Karpas-422 (cell line): ENCODE measurements at regions not wholly inside any gene's neighbourhood (a gene's known extent, or its start where the extent isn't known, plus 50 kb on each side); places are given as distances from the start of the nearest gene placed in this dataset.

Experiments
- DNase-seq: peaks from one replicate; pipeline ENCODE4 v3.0.0-alpha.2; 2015
- H2AFZ ChIP-seq: fragments of 200-600 bp; sonication (generic); 2 replicates; pipeline ENCODE4 v1.6.1; 2014; ENCODE audit warnings: antibody characterized with exemption, low read length, mixed read lengths
- H3K27ac ChIP-seq: fragments of 200-600 bp; sonication (generic); 2 replicates; pipeline ENCODE4 v1.5.1; 2014; ENCODE audit warnings: mild to moderate bottlenecking, low read length, moderate library complexity
- H3K27me3 ChIP-seq: fragments of 200-600 bp; sonication (generic); 2 replicates; pipeline ENCODE4 v1.6.1; 2014; ENCODE audit warnings: low read length, mixed read lengths
- H3K36me3 ChIP-seq: fragments of 200-600 bp; sonication (generic); 2 replicates; pipeline ENCODE4 v1.6.1; 2014; ENCODE audit warnings: low read length, mixed read lengths; ENCODE audit not compliant: insufficient read depth
- H3K4me1 ChIP-seq: fragments of 200-600 bp; sonication (generic); 2 replicates; pipeline ENCODE4 v1.6.1; 2014; ENCODE audit warnings: mild to moderate bottlenecking, low read length, mixed read lengths
- H3K4me2 ChIP-seq: fragments of 200-600 bp; sonication (generic); 2 replicates; pipeline ENCODE4 v1.6.1; 2014; ENCODE audit warnings: low read length, low read depth, mild to moderate bottlenecking; ENCODE audit not compliant: poor library complexity, severe bottlenecking
- H3K4me3 ChIP-seq: fragments of 200-600 bp; sonication (generic); 2 replicates; pipeline ENCODE4 v1.5.1; 2014; ENCODE audit warnings: mild to moderate bottlenecking, antibody characterized with exemption, low read length, mixed read lengths
- H3K79me2 ChIP-seq: fragments of 200-600 bp; sonication (generic); 2 replicates; pipeline ENCODE4 v1.6.1; 2014; ENCODE audit warnings: mild to moderate bottlenecking, low read length, mixed read lengths
- H3K9ac ChIP-seq: fragments of 200-600 bp; sonication (generic); 2 replicates; pipeline ENCODE4 v1.6.0; 2014; ENCODE audit warnings: low read length
- H3K9me2 ChIP-seq: fragments of 200-600 bp; sonication (generic), shearing (Covaris generic); replicated peaks from 2 replicates; pipeline ENCODE4 v1.6.0; 2014; ENCODE audit warnings: mild to moderate bottlenecking, low read length, moderate library complexity; ENCODE audit not compliant: insufficient read depth
- H3K9me3 ChIP-seq: fragments of 300-700, 200-600 bp; sonication (generic); 2 replicates; pipeline ENCODE4 v1.6.1; 2014; ENCODE audit warnings: low read length, mixed read lengths
- H4K20me1 ChIP-seq: fragments of 200-600 bp; sonication (generic); 2 replicates; pipeline ENCODE4 v1.6.1; 2014; ENCODE audit warnings: mild to moderate bottlenecking, antibody characterized with exemption, low read length, low read depth; ENCODE audit not compliant: insufficient read depth

- no peak overlapping the region for H2AFZ ChIP-seq
- no peak for DNase-seq
- no peak overlapping the region for H3K27ac ChIP-seq
These were observed 556.2 kb upstream of the TMPRSS15 start for GRCh38 chr21:18959817-18960216.

GRCh38 chr21:18960306-18960705 is 556.7 kb upstream of the TMPRSS15 start:
- no peaks in the 10 kb centered on the region for H4K20me1 ChIP-seq
- no peaks in the 10 kb centered on the region for H3K9me2 ChIP-seq
- H3K9me3 ChIP-seq, result peaks cover 16% of the 10 kb centered on the region
- no peak overlapping the region for H3K4me3 ChIP-seq
- no peak overlapping the region for H3K27ac ChIP-seq
- no peaks in the 10 kb centered on the region for H3K27me3 ChIP-seq
- no peak for DNase-seq
- H3K4me1 ChIP-seq, result no peaks in the 10 kb centered on the region
- H2AFZ ChIP-seq, result no peak overlapping the region; the same call in 1 of the 2 replicates
- no peaks in the 10 kb centered on the region for H3K36me3 ChIP-seq
- H3K9ac ChIP-seq, result no peak overlapping the region
- H3K4me2 ChIP-seq, result no peak overlapping the region
- H3K79me2 ChIP-seq, result no peaks in the 10 kb centered on the region

More at GRCh38 chr21:18959817-18960216, 556.2 kb upstream of the TMPRSS15 start:
- H3K4me1 ChIP-seq, result no peaks in the 10 kb centered on the region
- H3K9me2 ChIP-seq, result no peaks in the 10 kb centered on the region
- no peaks in the 10 kb centered on the region for H4K20me1 ChIP-seq
- H3K9me3 ChIP-seq, result peaks cover 16% of the 10 kb centered on the region
- no peak overlapping the region for H3K9ac ChIP-seq
- H3K79me2 ChIP-seq, result no peaks in the 10 kb centered on the region
- H3K36me3 ChIP-seq, result no peaks in the 10 kb centered on the region
- no peaks in the 10 kb centered on the region for H3K27me3 ChIP-seq
- H3K4me3 ChIP-seq, result no peak overlapping the region
- H3K4me2 ChIP-seq, result no peak overlapping the region

GRCh38 chr21:18970416-18970815 is 566.8 kb upstream of the TMPRSS15 start:
- Histone ChIP-seq H3K9ac (no peak overlapping the region), H2AFZ (no peak overlapping the region), H3K27ac (no peak overlapping the region), H3K36me3 (no peaks in the 10 kb centered on the region), H3K4me1 (no peaks in the 10 kb centered on the region), H3K9me2 (no peaks in the 10 kb centered on the region), H3K4me2 (no peak overlapping the region), H3K4me3 (no peak overlapping the region), H4K20me1 (no peaks in the 10 kb centered on the region), H3K9me3 (peaks cover 14% of the 10 kb centered on the region), H3K79me2 (no peaks in the 10 kb centered on the region), H3K27me3 (no peaks in the 10 kb centered on the region)
- DNase-seq, result no peak

GRCh38 chr21:18970941-18971340 is 567.4 kb upstream of the TMPRSS15 start:
- Histone ChIP-seq H3K79me2 (no peaks in the 10 kb centered on the region), H3K4me1 (no peaks in the 10 kb centered on the region), H2AFZ (no peak overlapping the region), H3K4me3 (no peak overlapping the region), H3K4me2 (no peak overlapping the region), H3K9me2 (no peaks in the 10 kb centered on the region), H3K36me3 (no peaks in the 10 kb centered on the region), H3K9ac (no peak overlapping the region), H4K20me1 (no peaks in the 10 kb centered on the region), H3K27me3 (no peaks in the 10 kb centered on the region), H3K9me3 (peaks cover 16% of the 10 kb centered on the region), H3K27ac (no peak overlapping the region)
- DNase-seq, result no peak

GRCh38 chr21:18985584-18985983 is 582.0 kb upstream of the TMPRSS15 start:
- no peaks in the 10 kb centered on the region for H3K4me1 ChIP-seq
- H3K4me2 ChIP-seq, result no peak overlapping the region
- H3K9me3 ChIP-seq, result peaks cover 29% of the 10 kb centered on the region
- no peaks in the 10 kb centered on the region for H3K79me2 ChIP-seq
- H3K27ac ChIP-seq, result no peak overlapping the region
- no peaks in the 10 kb centered on the region for H3K36me3 ChIP-seq
- H3K27me3 ChIP-seq, result no peaks in the 10 kb centered on the region
- H2AFZ ChIP-seq, result no peak overlapping the region
- H3K9ac ChIP-seq, result no peak overlapping the region
- no peaks in the 10 kb centered on the region for H4K20me1 ChIP-seq
- H3K9me2 ChIP-seq, result no peaks in the 10 kb centered on the region
- H3K4me3 ChIP-seq, result no peak overlapping the region
- no peak for DNase-seq

- Histone ChIP-seq H4K20me1 (no peaks in the 10 kb centered on the region), H3K27me3 (no peaks in the 10 kb centered on the region), H3K9me2 (no peaks in the 10 kb centered on the region), H2AFZ (no peak overlapping the region; the same call in 1 of the 2 replicates), H3K9ac (no peak overlapping the region), H3K27ac (no peak overlapping the region), H3K79me2 (no peaks in the 10 kb centered on the region), H3K4me3 (no peak overlapping the region), H3K36me3 (no peaks in the 10 kb centered on the region), H3K4me2 (no peak overlapping the region), H3K4me1 (no peaks in the 10 kb centered on the region), H3K9me3 (peaks cover 35% of the 10 kb centered on the region)
- DNase-seq, result no peak
These were observed 582.6 kb upstream of the TMPRSS15 start for GRCh38 chr21:18986197-18986596.

- Histone ChIP-seq H3K27me3 (no peaks in the 10 kb centered on the region), H3K9me2 (no peaks in the 10 kb centered on the region), H3K4me1 (no peaks in the 10 kb centered on the region), H2AFZ (no peak overlapping the region), H3K4me3 (no peak overlapping the region), H4K20me1 (no peaks in the 10 kb centered on the region), H3K27ac (no peak overlapping the region), H3K79me2 (no peaks in the 10 kb centered on the region), H3K9ac (no peak overlapping the region), H3K9me3 (peaks cover 34% of the 10 kb centered on the region), H3K4me2 (no peak overlapping the region), H3K36me3 (no peaks in the 10 kb centered on the region)
- no peak for DNase-seq
These were observed 584.0 kb upstream of the TMPRSS15 start for GRCh38 chr21:18987520-18988026.

GRCh38 chr21:18989953-18990495 is 586.4 kb upstream of the TMPRSS15 start:
- Histone ChIP-seq H4K20me1 (no peaks in the 10 kb centered on the region), H3K9me3 (peaks cover 23% of the 10 kb centered on the region), H2AFZ (no peak overlapping the region), H3K27ac (no peak overlapping the region), H3K9ac (no peak overlapping the region), H3K4me1 (no peaks in the 10 kb centered on the region), H3K4me2 (no peak overlapping the region), H3K4me3 (no peak overlapping the region), H3K27me3 (no peaks in the 10 kb centered on the region), H3K9me2 (no peaks in the 10 kb centered on the region), H3K36me3 (no peaks in the 10 kb centered on the region), H3K79me2 (no peaks in the 10 kb centered on the region)
- no peak for DNase-seq
